ENCODE measurements at regions not wholly inside any gene's neighbourhood (a gene's known extent, or its start where the extent isn't known, plus 50 kb on each side); places are given as distances from the start of the nearest gene placed in this dataset.

- no peak for DNase-seq
These were observed 1285.8 kb upstream of the NCAM2 start for GRCh38 chr21:19712441-19712840.

GRCh38 chr21:19713313-19713712, 1284.9 kb upstream of the NCAM2 start:
- DNase-seq, result no peak

GRCh38 chr21:19724081-19724480, 1274.1 kb upstream of the NCAM2 start:
- DNase-seq, result no peak

GRCh38 chr21:19731251-19731650, 1267.0 kb upstream of the NCAM2 start:
- no peak for DNase-seq

- DNase-seq, result no peak
These were observed 1238.4 kb upstream of the NCAM2 start for GRCh38 chr21:19759836-19760235.

- DNase-seq, result no peak
These were observed 1230.7 kb upstream of the NCAM2 start for GRCh38 chr21:19767546-19767945.

GRCh38 chr21:19771881-19772280, 1226.3 kb upstream of the NCAM2 start:
- DNase-seq, result no peak

- DNase-seq, result no peak
These were observed 1222.1 kb upstream of the NCAM2 start for GRCh38 chr21:19776076-19776475.

GRCh38 chr21:19781881-19782652, 1216.1 kb upstream of the NCAM2 start:
- no peak for DNase-seq

GRCh38 chr21:19785941-19786340, 1212.3 kb upstream of the NCAM2 start:
- no peak for DNase-seq

- DNase-seq, result no peak
These were observed 1206.2 kb upstream of the NCAM2 start for GRCh38 chr21:19792004-19792403.

GRCh38 chr21:19807201-19807600, 1191.0 kb upstream of the NCAM2 start:
- DNase-seq, result no peak

- DNase-seq, result no peak
These were observed 1187.4 kb upstream of the NCAM2 start for GRCh38 chr21:19810779-19811178.

GRCh38 chr21:19830446-19830845, 1167.8 kb upstream of the NCAM2 start:
- DNase-seq, result no peak

- DNase-seq, result no peak
These were observed 1165.7 kb upstream of the NCAM2 start for GRCh38 chr21:19832551-19832950.

GRCh38 chr21:19833082-19833481, 1165.1 kb upstream of the NCAM2 start:
- peak; percentile 4 for DNase-seq

GRCh38 chr21:19842601-19843000, 1155.6 kb upstream of the NCAM2 start:
- no peak for DNase-seq

GRCh38 chr21:19844334-19844733, 1153.9 kb upstream of the NCAM2 start:
- no peak for DNase-seq

- no peak for DNase-seq
These were observed 1148.1 kb upstream of the NCAM2 start for GRCh38 chr21:19850157-19850556.

- no peak for DNase-seq
These were observed 1145.1 kb upstream of the NCAM2 start for GRCh38 chr21:19853061-19853460.

GRCh38 chr21:19853709-19854575, 1144.3 kb upstream of the NCAM2 start:
- no peak for DNase-seq

- DNase-seq, result no peak
These were observed 1142.7 kb upstream of the NCAM2 start for GRCh38 chr21:19855522-19855921.

- no peak for DNase-seq
These were observed 1133.7 kb upstream of the NCAM2 start for GRCh38 chr21:19864476-19864875.

GRCh38 chr21:19870682-19871081, 1127.5 kb upstream of the NCAM2 start:
- no peak for DNase-seq

Measured in KG1 (cell line).